ENCODE measurements at regions not wholly inside any gene's neighbourhood (a gene's known extent, or its start where the extent isn't known, plus 50 kb on each side); places are given as distances from the start of the nearest gene placed in this dataset.

DNA sequence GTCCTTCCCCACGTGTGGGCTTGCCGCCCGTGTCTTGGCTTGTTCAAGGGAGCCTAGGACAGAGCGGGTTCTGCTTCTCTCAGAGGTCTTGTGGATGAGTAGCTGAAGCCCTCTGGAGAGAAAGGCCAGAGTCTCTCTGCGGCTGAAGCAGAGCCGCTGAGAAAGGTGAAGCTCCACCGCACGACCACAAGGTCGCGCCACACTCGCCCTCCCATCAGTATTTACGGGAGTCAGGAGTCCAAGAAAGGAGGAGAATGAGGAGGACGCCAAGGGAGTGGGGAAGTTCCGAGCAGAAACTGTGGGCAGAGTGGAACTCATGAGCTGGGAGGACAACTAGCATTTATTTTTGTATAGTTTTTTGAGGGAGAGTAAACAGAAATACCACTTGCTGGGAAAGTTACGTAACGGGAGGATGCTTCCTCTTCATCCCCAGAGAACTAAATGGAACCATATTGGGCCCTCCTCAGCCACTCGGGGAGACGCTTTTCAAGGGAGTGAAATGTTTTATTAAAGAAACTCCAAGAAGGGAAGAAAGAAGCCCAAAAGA, 51.6 kb upstream of the HAO2 start:
- TF ChIP-seq POLR2AphosphoS5 (IDR thresholded peaks at IDR 0.05; ENCODE audit: low read depth, low read length), result no peak
- TF ChIP-seq, protein P1, sequence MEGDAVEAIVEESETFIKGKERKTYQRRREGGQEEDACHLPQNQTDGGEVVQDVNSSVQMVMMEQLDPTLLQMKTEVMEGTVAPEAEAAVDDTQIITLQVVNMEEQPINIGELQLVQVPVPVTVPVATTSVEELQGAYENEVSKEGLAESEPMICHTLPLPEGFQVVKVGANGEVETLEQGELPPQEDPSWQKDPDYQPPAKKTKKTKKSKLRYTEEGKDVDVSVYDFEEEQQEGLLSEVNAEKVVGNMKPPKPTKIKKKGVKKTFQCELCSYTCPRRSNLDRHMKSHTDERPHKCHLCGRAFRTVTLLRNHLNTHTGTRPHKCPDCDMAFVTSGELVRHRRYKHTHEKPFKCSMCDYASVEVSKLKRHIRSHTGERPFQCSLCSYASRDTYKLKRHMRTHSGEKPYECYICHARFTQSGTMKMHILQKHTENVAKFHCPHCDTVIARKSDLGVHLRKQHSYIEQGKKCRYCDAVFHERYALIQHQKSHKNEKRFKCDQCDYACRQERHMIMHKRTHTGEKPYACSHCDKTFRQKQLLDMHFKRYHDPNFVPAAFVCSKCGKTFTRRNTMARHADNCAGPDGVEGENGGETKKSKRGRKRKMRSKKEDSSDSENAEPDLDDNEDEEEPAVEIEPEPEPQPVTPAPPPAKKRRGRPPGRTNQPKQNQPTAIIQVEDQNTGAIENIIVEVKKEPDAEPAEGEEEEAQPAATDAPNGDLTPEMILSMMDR (IDR thresholded peaks at IDR 0.05), result peak; percentile 35
- TF ChIP-seq, protein P2, sequence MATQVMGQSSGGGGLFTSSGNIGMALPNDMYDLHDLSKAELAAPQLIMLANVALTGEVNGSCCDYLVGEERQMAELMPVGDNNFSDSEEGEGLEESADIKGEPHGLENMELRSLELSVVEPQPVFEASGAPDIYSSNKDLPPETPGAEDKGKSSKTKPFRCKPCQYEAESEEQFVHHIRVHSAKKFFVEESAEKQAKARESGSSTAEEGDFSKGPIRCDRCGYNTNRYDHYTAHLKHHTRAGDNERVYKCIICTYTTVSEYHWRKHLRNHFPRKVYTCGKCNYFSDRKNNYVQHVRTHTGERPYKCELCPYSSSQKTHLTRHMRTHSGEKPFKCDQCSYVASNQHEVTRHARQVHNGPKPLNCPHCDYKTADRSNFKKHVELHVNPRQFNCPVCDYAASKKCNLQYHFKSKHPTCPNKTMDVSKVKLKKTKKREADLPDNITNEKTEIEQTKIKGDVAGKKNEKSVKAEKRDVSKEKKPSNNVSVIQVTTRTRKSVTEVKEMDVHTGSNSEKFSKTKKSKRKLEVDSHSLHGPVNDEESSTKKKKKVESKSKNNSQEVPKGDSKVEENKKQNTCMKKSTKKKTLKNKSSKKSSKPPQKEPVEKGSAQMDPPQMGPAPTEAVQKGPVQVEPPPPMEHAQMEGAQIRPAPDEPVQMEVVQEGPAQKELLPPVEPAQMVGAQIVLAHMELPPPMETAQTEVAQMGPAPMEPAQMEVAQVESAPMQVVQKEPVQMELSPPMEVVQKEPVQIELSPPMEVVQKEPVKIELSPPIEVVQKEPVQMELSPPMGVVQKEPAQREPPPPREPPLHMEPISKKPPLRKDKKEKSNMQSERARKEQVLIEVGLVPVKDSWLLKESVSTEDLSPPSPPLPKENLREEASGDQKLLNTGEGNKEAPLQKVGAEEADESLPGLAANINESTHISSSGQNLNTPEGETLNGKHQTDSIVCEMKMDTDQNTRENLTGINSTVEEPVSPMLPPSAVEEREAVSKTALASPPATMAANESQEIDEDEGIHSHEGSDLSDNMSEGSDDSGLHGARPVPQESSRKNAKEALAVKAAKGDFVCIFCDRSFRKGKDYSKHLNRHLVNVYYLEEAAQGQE (IDR thresholded peaks at IDR 0.05; ENCODE audit: insufficient read depth in 1 of 2, low read depth in 2 of 2, low read length in 1 of 2), result no peak
- TF ChIP-seq SIN3A (IDR thresholded peaks at IDR 0.05; ENCODE audit: borderline replicate concordance, insufficient read depth, low read depth, low read length), result no peak
- no peak for TF ChIP-seq TCF7L2 (IDR thresholded peaks at IDR 0.05; ENCODE audit: low read depth, low read length)

Measured in Panc1 (cell line).